Liver (tissue), 8 donors: ENCODE measurements at regions not wholly inside any gene's neighbourhood (a gene's known extent, or its start where the extent isn't known, plus 50 kb on each side); places are given as distances from the start of the nearest gene placed in this dataset.

ENCODE experiments used
- DNase-seq: peaks from one replicate; pipeline ENCODE4 v3.0.0-alpha.2; 2017; ENCODE audit warnings: low spot score
- H3K27ac ChIP-seq, 2 donors: one replicate each; pipeline ENCODE4 v1.7.0; 2013; ENCODE audit warnings: inconsistent platforms in 2 of 2, low read length in 2 of 2, control low read depth in 1 of 2, low read depth in 1 of 2, mild to moderate bottlenecking in 1 of 2
- H3K27me3 ChIP-seq, 4 donors: one replicate each; pipeline versions ENCODE4 v1.6.1 to v1.7.0; 2013; ENCODE audit warnings: low read length in 3 of 4, inconsistent platforms in 1 of 4, mild to moderate bottlenecking in 1 of 4, moderate library complexity in 1 of 4; ENCODE audit not compliant: control insufficient read depth in 4 of 4, insufficient read depth in 4 of 4
- H3K36me3 ChIP-seq, 4 donors: one replicate each; pipeline versions ENCODE4 v1.6.1 to v1.7.0; 2013; ENCODE audit warnings: low read length in 3 of 4, mild to moderate bottlenecking in 3 of 4, low read depth in 1 of 4, moderate library complexity in 1 of 4; ENCODE audit not compliant: control insufficient read depth in 4 of 4, insufficient read depth in 3 of 4
- H3K4me1 ChIP-seq, 4 donors: one replicate each; pipeline versions ENCODE4 v1.6.1 to v1.7.0; 2013; ENCODE audit warnings: low read length in 3 of 4, mild to moderate bottlenecking in 3 of 4, moderate library complexity in 1 of 4; ENCODE audit not compliant: control insufficient read depth in 4 of 4, insufficient read depth in 4 of 4
- H3K4me3 ChIP-seq, 3 donors: one replicate each; pipeline versions ENCODE4 v1.6.1 to v1.7.0; 2013; ENCODE audit warnings: low read length in 3 of 3, control low read depth in 1 of 3, low read depth in 1 of 3, mild to moderate bottlenecking in 1 of 3
- H3K9ac ChIP-seq, 2 donors: one replicate each; pipeline ENCODE4 v1.7.0; 2013; ENCODE audit warnings: low read length in 2 of 2, mild to moderate bottlenecking in 2 of 2, moderate library complexity in 2 of 2, control low read depth in 1 of 2, low read depth in 1 of 2
- H3K9me3 ChIP-seq, 4 donors: one replicate each; pipeline versions ENCODE4 v1.6.1 to v1.7.0; 2013; ENCODE audit warnings: low read length in 3 of 4; ENCODE audit not compliant: control insufficient read depth in 4 of 4
- ATF3 ChIP-seq: IDR thresholded peaks from 2 replicates; pipeline ENCODE4 v1.6.1; 2016; ENCODE audit warnings: antibody characterized with exemption
- CTCF ChIP-seq: fragments of 150-350 bp; IDR thresholded peaks from 2 replicates; pipeline ENCODE4 v1.5.1; 2017; ENCODE audit warnings: improper control_type of control experiment, low read depth, low read length; ENCODE audit not compliant: missing input control
- EGR1 ChIP-seq, 2 donors: IDR thresholded peaks; 2 replicates each; pipeline ENCODE4 v1.6.1; 2016 to 2018; ENCODE audit warnings: antibody characterized with exemption in 2 of 2, low read depth in 2 of 2
- FOXA1 ChIP-seq: IDR thresholded peaks from 2 replicates; pipeline ENCODE4 v1.6.1; 2016; ENCODE audit warnings: antibody characterized with exemption
- FOXA2 ChIP-seq: IDR thresholded peaks from 2 replicates; pipeline ENCODE4 v1.6.1; 2016; ENCODE audit warnings: antibody characterized with exemption
- GABPA ChIP-seq, 2 donors: IDR thresholded peaks in 1 of 2; conservative IDR thresholded peaks in 1 of 2; 2 replicates each; pipeline ENCODE4 v1.6.1; 2016; ENCODE audit warnings: antibody characterized with exemption in 2 of 2, mild to moderate bottlenecking in 1 of 2, moderate library complexity in 1 of 2
- HNF4A ChIP-seq, 2 donors: conservative IDR thresholded peaks; 2 replicates each; pipeline ENCODE4 v1.6.1; 2016; ENCODE audit warnings: antibody characterized with exemption in 2 of 2, mild to moderate bottlenecking in 2 of 2
- HNF4G ChIP-seq: IDR thresholded peaks from 2 replicates; pipeline ENCODE4 v1.6.1; 2016; ENCODE audit warnings: antibody characterized with exemption
- JUND ChIP-seq, 2 donors: IDR thresholded peaks; 2 replicates each; pipeline ENCODE4 v1.6.1; 2016; ENCODE audit warnings: antibody characterized with exemption in 2 of 2
- MAX ChIP-seq: IDR thresholded peaks from 2 replicates; pipeline ENCODE4 v1.6.1; 2016; ENCODE audit warnings: antibody characterized with exemption
- NR2F2 ChIP-seq: IDR thresholded peaks from 2 replicates; pipeline ENCODE4 v1.6.1; 2016; ENCODE audit warnings: antibody characterized with exemption
- RAD21 ChIP-seq, 2 donors: IDR thresholded peaks; 2 replicates each; pipeline ENCODE4 v1.6.1; 2016; ENCODE audit warnings: antibody characterized with exemption in 2 of 2, mild to moderate bottlenecking in 2 of 2
- REST ChIP-seq: IDR thresholded peaks from 2 replicates; pipeline ENCODE4 v1.6.1; 2016; ENCODE audit warnings: antibody characterized with exemption, mild to moderate bottlenecking
- RXRA ChIP-seq, 2 donors: IDR thresholded peaks; 2 replicates each; pipeline ENCODE4 v1.6.1; 2017 to 2018; ENCODE audit warnings: antibody characterized with exemption in 2 of 2, mild to moderate bottlenecking in 1 of 2
- SP1 ChIP-seq: IDR thresholded peaks from 2 replicates; pipeline ENCODE4 v1.6.1; 2018; ENCODE audit warnings: antibody characterized with exemption, mild to moderate bottlenecking
- TAF1 ChIP-seq: conservative IDR thresholded peaks from 2 replicates; pipeline ENCODE4 v1.6.1; 2016; ENCODE audit warnings: antibody characterized with exemption, mild to moderate bottlenecking
- YY1 ChIP-seq: IDR thresholded peaks from 2 replicates; pipeline ENCODE4 v1.6.1; 2016; ENCODE audit warnings: antibody characterized with exemption, mild to moderate bottlenecking
- ZBTB33 ChIP-seq: IDR thresholded peaks from 2 replicates; pipeline ENCODE4 v1.6.1; 2016; ENCODE audit warnings: antibody characterized with exemption
- WGBS: extraction: QIAGEN DNeasy Blood & Tissue Kit; methylation state at CpG from one replicate; pipeline ENCODE4 v1.1.7; 2013; 5-methylcytosine and 5-hydroxymethylcytosine counted together
- donor health status: healthy.
- donor health status: healthy.
- donor health status: healthy.
- donor health status: healthy.
- donor health status: healthy.

- no peak overlapping the region for H3K27ac ChIP-seq
- no peak overlapping the region for H3K4me3 ChIP-seq
- TF ChIP-seq ATF3 = no peak
- no peak for TF ChIP-seq MAX
- no peak for TF ChIP-seq GABPA (IDR thresholded peaks at IDR 0.05 in 1 of 2, conservative IDR thresholded peaks at IDR 0.05 in 1 of 2)
- TF ChIP-seq FOXA1 = no peak
- TF ChIP-seq REST = no peak
- no peak for TF ChIP-seq YY1
- TF ChIP-seq CTCF = no peak
- no peak for TF ChIP-seq NR2F2
- TF ChIP-seq ZBTB33 = no peak
- TF ChIP-seq RXRA (IDR thresholded peaks at IDR 0.05) = no peak
- no peak for TF ChIP-seq TAF1
- TF ChIP-seq JUND (IDR thresholded peaks at IDR 0.05) = no peak
- no peak for TF ChIP-seq SP1
- TF ChIP-seq HNF4A (conservative IDR thresholded peaks at IDR 0.05) = no peak
- no peak for TF ChIP-seq RAD21 (IDR thresholded peaks at IDR 0.05)
- no peak for TF ChIP-seq HNF4G
- TF ChIP-seq FOXA2 = no peak
- no peak for TF ChIP-seq EGR1 (IDR thresholded peaks at IDR 0.05; ENCODE audit: low read depth in 2 of 2)
- no peaks in the 10 kb centered on the region for H3K9me3 ChIP-seq
- no peaks in the 10 kb centered on the region for H3K4me1 ChIP-seq
- 87% methylated on average over 7 of the region's 7 CpGs for WGBS
- H3K9ac ChIP-seq = no peak overlapping the region
- H3K36me3 ChIP-seq = no peaks in the 10 kb centered on the region
- DNase-seq = no peak
- H3K27me3 ChIP-seq = no peaks in the 10 kb centered on the region
Observed at GRCh38 chr1:97006044-97006661, 284.6 kb downstream of the PTBP2 start.
